Keratinocyte (primary cell): ENCODE measurements at regions not wholly inside any gene's neighbourhood (a gene's known extent, or its start where the extent isn't known, plus 50 kb on each side); places are given as distances from the start of the nearest gene placed in this dataset.

Experiments
- DNase-seq: peaks from one replicate; pipeline ENCODE4 v3.0.0-alpha.2; 2011; ENCODE audit warnings: low read depth, missing footprints, low spot score
- FAIRE-seq: peaks from 2 replicates; lab custom pipeline; 2011; peaks lifted over from hg19 to GRCh38; lab: Jason Lieb, UNC
- H2AFZ ChIP-seq: 2 replicates; pipeline ENCODE4 v1.6.0; 2012; ENCODE audit warnings: low read length, control low read depth, inconsistent platforms; ENCODE audit not compliant: control insufficient read depth
- H3K27ac ChIP-seq: 2 replicates; pipeline ENCODE4 v1.5.1; 2011; ENCODE audit warnings: low read length; ENCODE audit not compliant: control insufficient read depth, insufficient read depth
- H3K27me3 ChIP-seq: 3 replicates; pipeline ENCODE4 v1.6.0; 2011; ENCODE audit warnings: low read length; ENCODE audit not compliant: control insufficient read depth, insufficient read depth; ENCODE audit errors: extremely low read depth
- H3K36me3 ChIP-seq, 2 experiments: 2 replicates in 1 of 2; 3 replicates in 1 of 2; pipeline ENCODE4 v1.5.1; 2011; ENCODE audit warnings: low read length in 2 of 2, mild to moderate bottlenecking in 1 of 2; ENCODE audit not compliant: control insufficient read depth in 2 of 2, insufficient read depth in 2 of 2; ENCODE audit errors: extremely low read depth in 1 of 2
- H3K4me1 ChIP-seq: 3 replicates; pipeline ENCODE4 v1.5.1; 2011; ENCODE audit warnings: low read length; ENCODE audit not compliant: control insufficient read depth, insufficient read depth; ENCODE audit errors: extremely low read depth
- H3K4me2 ChIP-seq: 3 replicates; pipeline ENCODE4 v1.6.0; 2011; ENCODE audit warnings: low read depth, low read length; ENCODE audit not compliant: control insufficient read depth, insufficient read depth; ENCODE audit errors: extremely low read depth
- H3K4me3 ChIP-seq, 3 experiments: fragments of 200-600 bp in 1 of 3; sonication (generic) in 1 of 3; 2 replicates in 2 of 3; 3 replicates in 1 of 3; pipeline ENCODE4 v1.5.1; 2011 to 2016; ENCODE audit warnings: low read length in 3 of 3, mild to moderate bottlenecking in 3 of 3, control low read depth in 2 of 3, inconsistent platforms in 1 of 3, low read depth in 1 of 3, mixed read lengths in 1 of 3, mixed run types in 1 of 3, moderate library complexity in 1 of 3; ENCODE audit not compliant: control insufficient read depth in 2 of 3, insufficient read depth in 2 of 3; ENCODE audit errors: extremely low read depth in 1 of 3
- H3K79me2 ChIP-seq: 2 replicates; pipeline ENCODE4 v1.6.0; 2012; ENCODE audit warnings: low read length; ENCODE audit not compliant: control insufficient read depth, insufficient read depth
- H3K9ac ChIP-seq: 3 replicates; pipeline ENCODE4 v1.6.0; 2011; ENCODE audit warnings: low read length; ENCODE audit not compliant: control insufficient read depth, insufficient read depth; ENCODE audit errors: extremely low read depth
- H3K9me1 ChIP-seq: 3 replicates; pipeline ENCODE4 v1.6.0; 2011; ENCODE audit warnings: low read length; ENCODE audit not compliant: control insufficient read depth, insufficient read depth; ENCODE audit errors: extremely low read depth
- H3K9me3 ChIP-seq: 2 replicates; pipeline ENCODE4 v1.5.1; 2012; ENCODE audit warnings: low read depth, low read length; ENCODE audit not compliant: control insufficient read depth
- H4K20me1 ChIP-seq: 3 replicates; pipeline ENCODE4 v1.6.0; 2011; ENCODE audit warnings: low read length; ENCODE audit not compliant: control insufficient read depth, insufficient read depth; ENCODE audit errors: extremely low read depth
- EZH2 ChIP-seq: IDR thresholded peaks from one replicate; pipeline ENCODE4 v1.6.1; 2012; ENCODE audit warnings: inconsistent platforms, mild to moderate bottlenecking, low read length, moderate library complexity
- dilution Hi-C: fragments of 300-500 bp; cut with MboI; formaldehyde crosslinking; loops from one replicate; pipeline ENCODE4 v1.7.0; 2020; ENCODE audit warnings: low sequenced_read_pairs; ENCODE audit not compliant: extremely low pct_ligation_motif_present
- TF ChIP-seq, protein P1 (sequence below), 3 experiments: IDR thresholded peaks in 1 of 3; conservative IDR thresholded peaks in 1 of 3; optimal IDR thresholded peaks in 1 of 3; 2 replicates in 2 of 3; 3 replicates in 1 of 3; pipeline versions ENCODE3 to v1.5.1; 2011; ENCODE audit warnings: low read length in 3 of 3, mild to moderate bottlenecking in 3 of 3, moderate library complexity in 2 of 3, control low read depth in 1 of 3, inconsistent platforms in 1 of 3; ENCODE audit not compliant: insufficient read depth in 2 of 3; ENCODE audit errors: extremely low read depth in 1 of 3

DNA sequence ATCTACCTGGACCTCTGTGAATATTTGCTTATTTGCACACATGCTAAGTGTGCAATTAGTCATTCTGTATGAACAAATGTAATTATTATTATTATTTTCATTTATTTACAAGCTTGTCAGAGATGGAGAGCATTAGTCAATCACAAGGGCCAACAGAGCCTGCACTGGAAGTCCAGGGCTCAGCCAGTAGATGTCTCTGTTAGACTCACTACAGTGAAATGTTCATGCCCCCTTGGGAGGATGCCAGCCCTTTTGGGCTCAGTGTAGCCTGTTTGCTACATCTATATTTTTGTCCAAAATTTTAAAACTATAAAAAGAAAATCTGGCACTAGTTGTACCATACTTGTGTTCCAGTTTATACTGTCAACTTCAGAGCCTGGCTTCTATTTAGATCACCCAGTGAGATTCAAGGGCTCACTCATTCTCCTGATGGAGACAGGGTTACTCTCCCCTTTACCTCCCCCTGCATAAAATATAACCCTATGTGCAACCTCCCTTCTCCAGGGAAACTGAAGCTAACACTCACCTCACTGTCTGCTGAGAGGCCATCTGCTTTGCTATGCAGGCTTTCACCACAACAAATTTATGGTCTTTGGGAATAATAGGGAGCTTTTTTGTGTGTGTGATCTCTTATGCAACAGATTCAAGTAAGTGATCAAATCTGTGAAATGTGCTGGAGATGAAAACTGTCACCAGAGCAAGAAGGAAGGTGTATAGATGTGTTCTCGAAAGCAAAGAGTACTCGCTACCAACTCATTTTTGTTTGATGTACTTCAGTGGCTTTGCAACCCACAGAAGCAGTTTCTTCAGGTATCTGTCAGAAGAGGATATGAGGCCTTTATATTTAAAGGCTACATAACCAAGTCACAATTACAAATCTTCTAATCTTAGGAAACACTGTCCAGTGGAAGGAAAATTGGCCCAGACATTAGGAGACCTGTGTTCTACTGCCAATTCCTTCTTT is 99.9 kb upstream of the TLE4 start:
- H3K9me1 ChIP-seq, result no peaks in the 10 kb centered on the region
- H3K9ac ChIP-seq, result no peak overlapping the region
- H3K4me1 ChIP-seq, result no peaks in the 10 kb centered on the region
- no peak overlapping the region for H3K4me2 ChIP-seq
- DNase-seq (no peak), FAIRE-seq (no peak)
- no peak overlapping the region for H3K27ac ChIP-seq
- dilution Hi-C loops, result no loop called here
- H3K79me2 ChIP-seq, result no peaks in the 10 kb centered on the region
- H3K9me3 ChIP-seq, result no peaks in the 10 kb centered on the region
- no peaks in the 10 kb centered on the region for H4K20me1 ChIP-seq
- H3K4me3 ChIP-seq, result no peak overlapping the region
- no peaks in the 10 kb centered on the region for H3K27me3 ChIP-seq
- H2AFZ ChIP-seq, result no peak overlapping the region
- no peak for TF ChIP-seq EZH2
- TF ChIP-seq, protein P1, sequence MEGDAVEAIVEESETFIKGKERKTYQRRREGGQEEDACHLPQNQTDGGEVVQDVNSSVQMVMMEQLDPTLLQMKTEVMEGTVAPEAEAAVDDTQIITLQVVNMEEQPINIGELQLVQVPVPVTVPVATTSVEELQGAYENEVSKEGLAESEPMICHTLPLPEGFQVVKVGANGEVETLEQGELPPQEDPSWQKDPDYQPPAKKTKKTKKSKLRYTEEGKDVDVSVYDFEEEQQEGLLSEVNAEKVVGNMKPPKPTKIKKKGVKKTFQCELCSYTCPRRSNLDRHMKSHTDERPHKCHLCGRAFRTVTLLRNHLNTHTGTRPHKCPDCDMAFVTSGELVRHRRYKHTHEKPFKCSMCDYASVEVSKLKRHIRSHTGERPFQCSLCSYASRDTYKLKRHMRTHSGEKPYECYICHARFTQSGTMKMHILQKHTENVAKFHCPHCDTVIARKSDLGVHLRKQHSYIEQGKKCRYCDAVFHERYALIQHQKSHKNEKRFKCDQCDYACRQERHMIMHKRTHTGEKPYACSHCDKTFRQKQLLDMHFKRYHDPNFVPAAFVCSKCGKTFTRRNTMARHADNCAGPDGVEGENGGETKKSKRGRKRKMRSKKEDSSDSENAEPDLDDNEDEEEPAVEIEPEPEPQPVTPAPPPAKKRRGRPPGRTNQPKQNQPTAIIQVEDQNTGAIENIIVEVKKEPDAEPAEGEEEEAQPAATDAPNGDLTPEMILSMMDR (optimal IDR thresholded peaks at IDR 0.05 in 1 of 3, IDR thresholded peaks at IDR 0.05 in 1 of 3, conservative IDR thresholded peaks at IDR 0.05 in 1 of 3; ENCODE audit: extremely low read depth in 1 of 3, insufficient read depth in 2 of 3, low read length in 3 of 3), result peak; percentile 9 to 68 (median 42)
- H3K36me3 ChIP-seq, result no peaks in the 10 kb centered on the region

DNA sequence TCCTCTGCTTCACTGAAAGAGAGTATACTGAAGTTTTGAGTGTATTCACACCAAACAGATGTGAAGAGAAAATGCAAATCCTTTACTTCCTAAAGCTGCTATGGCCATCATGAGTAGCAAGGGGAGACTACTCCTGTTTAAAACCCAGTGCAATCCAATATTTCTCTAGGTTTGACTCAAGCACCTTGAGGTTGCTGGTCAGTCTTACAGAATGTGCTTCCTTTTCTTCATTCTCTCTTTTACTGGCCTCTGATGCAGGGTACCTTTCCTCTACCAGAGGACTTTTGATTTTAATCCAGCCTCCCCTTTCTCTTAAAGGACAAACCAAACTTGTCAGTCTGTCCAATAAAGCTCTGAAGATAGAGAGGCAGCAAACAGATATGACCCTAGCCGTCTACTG is 98.1 kb upstream of the TLE4 start:
- dilution Hi-C loops, result no loop called here
- Histone ChIP-seq H3K36me3 (no peaks in the 10 kb centered on the region), H3K4me3 (no peak overlapping the region)

More for the DNA sequence above, 98.1 kb upstream of the TLE4 start:
- Histone ChIP-seq H3K4me2 (no peak overlapping the region), H3K9me1 (no peaks in the 10 kb centered on the region), H3K27ac (no peak overlapping the region), H4K20me1 (no peaks in the 10 kb centered on the region), H3K9me3 (no peaks in the 10 kb centered on the region), H3K79me2 (no peaks in the 10 kb centered on the region), H2AFZ (no peak overlapping the region), H3K4me1 (peaks cover 11% of the 10 kb centered on the region), H3K27me3 (no peaks in the 10 kb centered on the region), H3K9ac (no peak overlapping the region)
- no peak for FAIRE-seq
- TF ChIP-seq, protein P1 (optimal IDR thresholded peaks at IDR 0.05 in 1 of 3, IDR thresholded peaks at IDR 0.05 in 1 of 3, conservative IDR thresholded peaks at IDR 0.05 in 1 of 3; ENCODE audit: extremely low read depth in 1 of 3, insufficient read depth in 2 of 3, low read length in 3 of 3), result no peak
- no peak for DNase-seq
